ENCODE measurements at regions not wholly inside any gene's neighbourhood (a gene's known extent, or its start where the extent isn't known, plus 50 kb on each side); places are given as distances from the start of the nearest gene placed in this dataset.
"Not testable (repeated sequence)": the region's sequence is repeated elsewhere in the genome, so short reads cannot be mapped to it uniquely, and the experiment has no call there.

DNA sequence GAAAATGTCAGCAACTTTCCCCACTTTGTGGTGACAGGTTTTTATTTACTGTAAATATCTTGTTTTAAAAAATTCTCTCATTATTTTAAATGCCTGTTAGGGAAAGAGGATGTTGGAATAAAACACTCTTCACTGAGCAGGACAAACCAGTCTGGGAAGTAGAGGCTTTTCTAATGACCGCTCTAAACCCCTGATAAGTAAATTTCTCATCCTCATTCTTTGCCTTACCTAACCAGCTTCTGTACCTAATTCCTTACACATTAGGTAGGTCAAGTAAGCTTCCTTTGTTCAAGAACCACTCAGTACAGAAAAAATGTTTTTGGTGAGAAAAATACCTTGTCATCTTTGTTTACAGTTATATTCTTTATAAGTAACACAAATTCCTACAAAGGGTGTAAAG lies 143.6 kb downstream of the GPR85 start (continued):
- TF ChIP-seq, protein P1, sequence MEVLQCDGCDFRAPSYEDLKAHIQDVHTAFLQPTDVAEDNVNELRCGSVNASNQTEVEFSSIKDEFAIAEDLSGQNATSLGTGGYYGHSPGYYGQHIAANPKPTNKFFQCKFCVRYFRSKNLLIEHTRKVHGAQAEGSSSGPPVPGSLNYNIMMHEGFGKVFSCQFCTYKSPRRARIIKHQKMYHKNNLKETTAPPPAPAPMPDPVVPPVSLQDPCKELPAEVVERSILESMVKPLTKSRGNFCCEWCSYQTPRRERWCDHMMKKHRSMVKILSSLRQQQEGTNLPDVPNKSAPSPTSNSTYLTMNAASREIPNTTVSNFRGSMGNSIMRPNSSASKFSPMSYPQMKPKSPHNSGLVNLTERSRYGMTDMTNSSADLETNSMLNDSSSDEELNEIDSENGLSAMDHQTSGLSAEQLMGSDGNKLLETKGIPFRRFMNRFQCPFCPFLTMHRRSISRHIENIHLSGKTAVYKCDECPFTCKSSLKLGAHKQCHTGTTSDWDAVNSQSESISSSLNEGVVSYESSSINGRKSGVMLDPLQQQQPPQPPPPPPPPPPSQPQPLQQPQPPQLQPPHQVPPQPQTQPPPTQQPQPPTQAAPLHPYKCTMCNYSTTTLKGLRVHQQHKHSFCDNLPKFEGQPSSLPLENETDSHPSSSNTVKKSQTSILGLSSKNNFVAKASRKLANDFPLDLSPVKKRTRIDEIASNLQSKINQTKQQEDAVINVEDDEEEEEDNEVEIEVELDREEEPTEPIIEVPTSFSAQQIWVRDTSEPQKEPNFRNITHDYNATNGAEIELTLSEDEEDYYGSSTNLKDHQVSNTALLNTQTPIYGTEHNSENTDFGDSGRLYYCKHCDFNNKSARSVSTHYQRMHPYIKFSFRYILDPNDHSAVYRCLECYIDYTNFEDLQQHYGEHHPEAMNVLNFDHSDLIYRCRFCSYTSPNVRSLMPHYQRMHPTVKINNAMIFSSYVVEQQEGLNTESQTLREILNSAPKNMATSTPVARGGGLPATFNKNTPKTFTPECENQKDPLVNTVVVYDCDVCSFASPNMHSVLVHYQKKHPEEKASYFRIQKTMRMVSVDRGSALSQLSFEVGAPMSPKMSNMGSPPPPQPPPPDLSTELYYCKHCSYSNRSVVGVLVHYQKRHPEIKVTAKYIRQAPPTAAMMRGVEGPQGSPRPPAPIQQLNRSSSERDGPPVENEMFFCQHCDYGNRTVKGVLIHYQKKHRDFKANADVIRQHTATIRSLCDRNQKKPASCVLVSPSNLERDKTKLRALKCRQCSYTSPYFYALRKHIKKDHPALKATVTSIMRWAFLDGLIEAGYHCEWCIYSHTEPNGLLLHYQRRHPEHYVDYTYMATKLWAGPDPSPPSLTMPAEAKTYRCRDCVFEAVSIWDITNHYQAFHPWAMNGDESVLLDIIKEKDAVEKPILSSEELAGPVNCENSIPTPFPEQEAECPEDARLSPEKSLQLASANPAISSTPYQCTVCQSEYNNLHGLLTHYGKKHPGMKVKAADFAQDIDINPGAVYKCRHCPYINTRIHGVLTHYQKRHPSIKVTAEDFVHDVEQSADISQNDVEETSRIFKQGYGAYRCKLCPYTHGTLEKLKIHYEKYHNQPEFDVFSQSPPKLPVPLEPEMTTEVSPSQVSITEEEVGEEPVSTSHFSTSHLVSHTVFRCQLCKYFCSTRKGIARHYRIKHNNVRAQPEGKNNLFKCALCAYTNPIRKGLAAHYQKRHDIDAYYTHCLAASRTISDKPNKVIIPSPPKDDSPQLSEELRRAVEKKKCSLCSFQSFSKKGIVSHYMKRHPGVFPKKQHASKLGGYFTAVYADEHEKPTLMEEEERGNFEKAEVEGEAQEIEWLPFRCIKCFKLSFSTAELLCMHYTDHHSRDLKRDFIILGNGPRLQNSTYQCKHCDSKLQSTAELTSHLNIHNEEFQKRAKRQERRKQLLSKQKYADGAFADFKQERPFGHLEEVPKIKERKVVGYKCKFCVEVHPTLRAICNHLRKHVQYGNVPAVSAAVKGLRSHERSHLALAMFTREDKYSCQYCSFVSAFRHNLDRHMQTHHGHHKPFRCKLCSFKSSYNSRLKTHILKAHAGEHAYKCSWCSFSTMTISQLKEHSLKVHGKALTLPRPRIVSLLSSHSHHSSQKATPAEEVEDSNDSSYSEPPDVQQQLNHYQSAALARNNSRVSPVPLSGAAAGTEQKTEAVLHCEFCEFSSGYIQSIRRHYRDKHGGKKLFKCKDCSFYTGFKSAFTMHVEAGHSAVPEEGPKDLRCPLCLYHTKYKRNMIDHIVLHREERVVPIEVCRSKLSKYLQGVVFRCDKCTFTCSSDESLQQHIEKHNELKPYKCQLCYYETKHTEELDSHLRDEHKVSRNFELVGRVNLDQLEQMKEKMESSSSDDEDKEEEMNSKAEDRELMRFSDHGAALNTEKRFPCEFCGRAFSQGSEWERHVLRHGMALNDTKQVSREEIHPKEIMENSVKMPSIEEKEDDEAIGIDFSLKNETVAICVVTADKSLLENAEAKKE (CRISPR knock-in tag; IDR thresholded peaks at IDR 0.05): no peak
- TF ChIP-seq, protein P2, sequence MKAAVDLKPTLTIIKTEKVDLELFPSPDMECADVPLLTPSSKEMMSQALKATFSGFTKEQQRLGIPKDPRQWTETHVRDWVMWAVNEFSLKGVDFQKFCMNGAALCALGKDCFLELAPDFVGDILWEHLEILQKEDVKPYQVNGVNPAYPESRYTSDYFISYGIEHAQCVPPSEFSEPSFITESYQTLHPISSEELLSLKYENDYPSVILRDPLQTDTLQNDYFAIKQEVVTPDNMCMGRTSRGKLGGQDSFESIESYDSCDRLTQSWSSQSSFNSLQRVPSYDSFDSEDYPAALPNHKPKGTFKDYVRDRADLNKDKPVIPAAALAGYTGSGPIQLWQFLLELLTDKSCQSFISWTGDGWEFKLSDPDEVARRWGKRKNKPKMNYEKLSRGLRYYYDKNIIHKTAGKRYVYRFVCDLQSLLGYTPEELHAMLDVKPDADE (IDR thresholded peaks at IDR 0.05): no peak
- TF ChIP-seq EZH2phosphoT487 (IDR thresholded peaks at IDR 0.05; ENCODE audit: unreplicated experiment): no peak
- TF ChIP-seq, protein P3, sequence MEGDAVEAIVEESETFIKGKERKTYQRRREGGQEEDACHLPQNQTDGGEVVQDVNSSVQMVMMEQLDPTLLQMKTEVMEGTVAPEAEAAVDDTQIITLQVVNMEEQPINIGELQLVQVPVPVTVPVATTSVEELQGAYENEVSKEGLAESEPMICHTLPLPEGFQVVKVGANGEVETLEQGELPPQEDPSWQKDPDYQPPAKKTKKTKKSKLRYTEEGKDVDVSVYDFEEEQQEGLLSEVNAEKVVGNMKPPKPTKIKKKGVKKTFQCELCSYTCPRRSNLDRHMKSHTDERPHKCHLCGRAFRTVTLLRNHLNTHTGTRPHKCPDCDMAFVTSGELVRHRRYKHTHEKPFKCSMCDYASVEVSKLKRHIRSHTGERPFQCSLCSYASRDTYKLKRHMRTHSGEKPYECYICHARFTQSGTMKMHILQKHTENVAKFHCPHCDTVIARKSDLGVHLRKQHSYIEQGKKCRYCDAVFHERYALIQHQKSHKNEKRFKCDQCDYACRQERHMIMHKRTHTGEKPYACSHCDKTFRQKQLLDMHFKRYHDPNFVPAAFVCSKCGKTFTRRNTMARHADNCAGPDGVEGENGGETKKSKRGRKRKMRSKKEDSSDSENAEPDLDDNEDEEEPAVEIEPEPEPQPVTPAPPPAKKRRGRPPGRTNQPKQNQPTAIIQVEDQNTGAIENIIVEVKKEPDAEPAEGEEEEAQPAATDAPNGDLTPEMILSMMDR (conservative IDR thresholded peaks at IDR 0.05; ENCODE audit: low read depth in 2 of 2): no peak

DNA sequence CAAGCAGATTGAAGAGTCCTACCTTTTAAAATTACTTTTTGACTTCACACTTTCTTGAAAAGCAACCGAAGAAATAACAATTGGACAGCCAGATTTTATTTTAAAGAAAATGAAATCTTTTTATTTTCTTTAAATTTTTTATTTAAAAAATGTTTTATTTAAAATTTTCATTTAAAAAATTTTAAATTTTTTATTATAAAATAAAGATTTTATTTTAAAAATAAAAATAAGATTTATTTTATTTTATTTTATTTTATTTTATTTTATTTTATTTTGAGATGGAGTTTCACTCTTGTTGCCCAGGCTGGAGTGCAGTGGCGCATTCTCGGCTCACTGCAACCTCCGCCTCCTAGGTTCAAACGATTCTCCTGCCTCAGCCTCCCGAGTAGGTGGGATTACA lies 144.5 kb downstream of the GPR85 start:
- H3K36me3 ChIP-seq (ENCODE audit: insufficient read depth); H3K27ac Mint-ChIP-seq; H4K20me1 ChIP-seq (replicated peaks; ENCODE audit: insufficient read depth); H3K9me3 Mint-ChIP-seq; H3K36me3 Mint-ChIP-seq (ENCODE audit: low read depth); H3K27ac ChIP-seq (ENCODE audit: low read depth); H3K4me3 ChIP-seq; H3K27me3 Mint-ChIP-seq (ENCODE audit: insufficient read depth, low read depth, poor library complexity); H3F3A ChIP-seq (replicated peaks; ENCODE audit: low read depth); H3K4me1 ChIP-seq (ENCODE audit: insufficient read depth); H2AFZ ChIP-seq; ATAC-seq; H3K4me3 Mint-ChIP-seq; H3K27me3 ChIP-seq (ENCODE audit: insufficient read depth); DNase-seq (ENCODE audit: low spot score); H3K9me2 ChIP-seq (ENCODE audit: insufficient read depth); H3K4me2 ChIP-seq: not testable (repeated sequence)
- H3K79me2 ChIP-seq (replicated peaks; ENCODE audit: insufficient read depth): peaks cover 18% of the 10 kb centered on the region
- peaks cover 14% of the 10 kb centered on the region; the same call in 2 of the 3 replicates for H3K4me1 Mint-ChIP-seq

All from GM23338 (cell line).